Osteocyte (in vitro differentiated cells): ENCODE measurements at regions not wholly inside any gene's neighbourhood (a gene's known extent, or its start where the extent isn't known, plus 50 kb on each side); places are given as distances from the start of the nearest gene placed in this dataset.

Experiments used
- DNase-seq: peaks from one replicate; pipeline ENCODE4 v3.0.0; 2021; ENCODE audit warnings: mixed read lengths; ENCODE audit not compliant: unreplicated experiment; ENCODE audit errors: extremely low spot score
- H3K27ac Mint-ChIP-seq: one replicate; pipeline ENCODE4 v1.8.0; 2021; ENCODE audit warnings: mild to moderate bottlenecking, mixed read lengths; ENCODE audit not compliant: unreplicated experiment
- H3K27me3 Mint-ChIP-seq: one replicate; pipeline ENCODE4 v1.8.0; 2021; ENCODE audit warnings: mixed read lengths; ENCODE audit not compliant: unreplicated experiment
- H3K36me3 Mint-ChIP-seq: one replicate; pipeline ENCODE4 v1.8.0; 2021; ENCODE audit warnings: mixed read lengths; ENCODE audit not compliant: unreplicated experiment
- H3K4me1 Mint-ChIP-seq: one replicate; pipeline ENCODE4 v1.8.0; 2021; ENCODE audit warnings: mixed read lengths; ENCODE audit not compliant: unreplicated experiment
- H3K4me3 Mint-ChIP-seq: one replicate; pipeline ENCODE4 v1.8.0; 2021; ENCODE audit warnings: mild to moderate bottlenecking, moderate library complexity, mixed read lengths; ENCODE audit not compliant: unreplicated experiment
- H3K9me3 Mint-ChIP-seq: one replicate; pipeline ENCODE4 v1.8.0; 2021; ENCODE audit warnings: mixed read lengths; ENCODE audit not compliant: unreplicated experiment
- TF ChIP-seq, protein P1 (sequence below): fragments of 200-600 bp; sonication (generic); IDR thresholded peaks from 2 replicates; pipeline ENCODE4 v1.5.0; 2021; ENCODE audit warnings: antibody characterized with exemption, mild to moderate bottlenecking, moderate library complexity

DNA sequence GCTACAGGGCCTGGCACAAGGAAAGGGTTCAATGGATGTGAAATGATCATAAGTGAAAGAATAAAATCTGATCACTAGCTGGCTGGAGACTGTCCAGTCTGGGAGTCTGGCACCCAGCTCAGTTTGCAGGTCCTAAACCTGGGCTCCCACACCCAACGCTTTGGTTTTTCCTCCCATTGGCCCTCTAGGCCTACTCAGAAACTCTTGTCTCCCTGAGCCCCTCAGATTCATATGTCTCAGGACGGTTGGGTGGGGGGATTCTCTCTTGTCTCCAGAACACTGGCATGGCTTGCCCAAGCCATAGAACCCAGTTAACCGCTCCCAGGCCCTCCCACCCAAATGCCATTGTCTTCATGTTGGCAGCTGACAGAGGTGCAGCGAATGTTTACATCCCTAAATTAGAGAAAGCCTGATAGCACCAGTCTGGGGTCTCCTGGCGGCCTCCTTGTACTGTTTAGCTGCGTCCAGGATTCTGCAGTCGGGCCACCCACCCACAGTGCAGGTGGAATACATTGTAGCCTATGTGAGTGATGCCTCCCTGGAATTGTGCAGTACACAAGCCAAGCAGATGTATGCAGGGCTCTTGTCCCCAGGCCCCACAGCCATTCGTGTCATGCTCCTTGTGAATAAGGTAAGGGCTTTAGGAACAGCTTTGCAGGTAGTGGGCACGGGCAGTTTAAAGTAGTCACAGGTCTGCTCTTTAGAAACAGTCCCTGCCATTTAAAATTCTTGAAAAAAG is 266.3 kb downstream of the XXYLT1 start:
- peaks cover 3% of the 10 kb centered on the region for H3K9me3 Mint-ChIP-seq
- TF ChIP-seq, protein P1, sequence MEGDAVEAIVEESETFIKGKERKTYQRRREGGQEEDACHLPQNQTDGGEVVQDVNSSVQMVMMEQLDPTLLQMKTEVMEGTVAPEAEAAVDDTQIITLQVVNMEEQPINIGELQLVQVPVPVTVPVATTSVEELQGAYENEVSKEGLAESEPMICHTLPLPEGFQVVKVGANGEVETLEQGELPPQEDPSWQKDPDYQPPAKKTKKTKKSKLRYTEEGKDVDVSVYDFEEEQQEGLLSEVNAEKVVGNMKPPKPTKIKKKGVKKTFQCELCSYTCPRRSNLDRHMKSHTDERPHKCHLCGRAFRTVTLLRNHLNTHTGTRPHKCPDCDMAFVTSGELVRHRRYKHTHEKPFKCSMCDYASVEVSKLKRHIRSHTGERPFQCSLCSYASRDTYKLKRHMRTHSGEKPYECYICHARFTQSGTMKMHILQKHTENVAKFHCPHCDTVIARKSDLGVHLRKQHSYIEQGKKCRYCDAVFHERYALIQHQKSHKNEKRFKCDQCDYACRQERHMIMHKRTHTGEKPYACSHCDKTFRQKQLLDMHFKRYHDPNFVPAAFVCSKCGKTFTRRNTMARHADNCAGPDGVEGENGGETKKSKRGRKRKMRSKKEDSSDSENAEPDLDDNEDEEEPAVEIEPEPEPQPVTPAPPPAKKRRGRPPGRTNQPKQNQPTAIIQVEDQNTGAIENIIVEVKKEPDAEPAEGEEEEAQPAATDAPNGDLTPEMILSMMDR: no peak
- no peak overlapping the region for H3K27ac Mint-ChIP-seq
- H3K36me3 Mint-ChIP-seq: no peaks in the 10 kb centered on the region
- DNase-seq: peak; percentile 62
- H3K4me3 Mint-ChIP-seq: no peak overlapping the region
- peaks cover 61% of the 10 kb centered on the region for H3K27me3 Mint-ChIP-seq
- H3K4me1 Mint-ChIP-seq: peaks cover 21% of the 10 kb centered on the region

DNA sequence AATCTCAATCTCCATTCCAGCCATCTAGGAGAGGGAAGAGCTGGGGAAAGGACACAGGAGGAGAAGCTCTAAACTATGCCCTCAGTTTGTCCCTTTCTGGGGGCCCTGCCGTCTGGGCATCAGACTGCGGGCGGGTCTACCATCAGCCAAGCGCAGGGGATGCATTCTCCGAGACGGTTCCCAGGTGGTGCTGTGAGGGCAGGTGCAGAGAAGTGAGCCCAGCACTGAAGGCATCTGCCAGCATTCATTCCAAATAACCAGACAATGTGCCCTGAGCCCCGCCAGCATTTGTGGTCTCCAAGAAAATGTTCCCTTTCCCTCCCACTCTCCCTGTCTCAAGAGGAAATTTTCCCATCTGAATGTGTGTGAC is 265.7 kb downstream of the XXYLT1 start:
- TF ChIP-seq, protein P1: no peak
- DNase-seq: peak; percentile 73
- H3K4me1 Mint-ChIP-seq: peaks cover 21% of the 10 kb centered on the region
- H3K4me3 Mint-ChIP-seq: no peak overlapping the region
- peaks cover 3% of the 10 kb centered on the region for H3K9me3 Mint-ChIP-seq
- no peaks in the 10 kb centered on the region for H3K36me3 Mint-ChIP-seq
- peaks cover 56% of the 10 kb centered on the region for H3K27me3 Mint-ChIP-seq
- no peak overlapping the region for H3K27ac Mint-ChIP-seq

DNA sequence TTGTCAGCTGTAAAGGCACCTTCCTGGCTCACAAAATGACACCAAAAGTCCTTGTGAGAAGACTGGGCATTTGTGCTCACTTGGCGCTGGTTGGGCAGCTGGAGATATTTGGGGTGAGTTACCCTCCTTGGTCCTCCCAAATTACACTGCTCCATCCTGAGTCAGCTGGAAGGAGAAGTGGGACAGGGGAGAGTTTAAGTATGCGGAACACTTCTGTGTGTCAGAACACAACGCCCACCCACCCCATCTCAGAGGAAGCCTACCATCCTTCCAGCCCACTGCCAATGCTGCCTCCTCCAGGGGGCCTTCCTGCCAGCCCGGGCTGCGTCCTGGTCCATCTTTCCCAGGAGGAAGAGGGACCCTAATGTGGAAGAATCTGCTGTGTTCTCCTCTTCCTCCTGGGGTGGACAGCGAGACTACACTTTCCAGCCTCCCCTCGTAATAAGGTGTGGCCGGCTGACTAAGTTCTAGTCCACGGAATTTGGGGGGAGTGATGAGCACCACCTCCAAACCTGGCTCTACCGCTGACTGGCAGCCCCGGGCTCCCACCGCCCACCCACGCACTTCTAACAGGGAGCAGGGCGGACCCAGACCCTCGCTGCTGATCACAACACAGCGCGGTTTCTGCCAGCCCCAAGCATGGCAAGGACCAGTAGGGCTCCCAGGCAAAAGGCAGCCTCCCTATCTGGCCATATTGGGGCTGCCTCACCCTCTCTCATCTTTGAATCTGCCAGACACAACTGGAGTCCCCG is 265.0 kb downstream of the XXYLT1 start:
- peaks cover 21% of the 10 kb centered on the region for H3K4me1 Mint-ChIP-seq
- H3K27me3 Mint-ChIP-seq: peaks cover 52% of the 10 kb centered on the region
- no peak overlapping the region for H3K27ac Mint-ChIP-seq
- TF ChIP-seq, protein P1: no peak
- H3K9me3 Mint-ChIP-seq: peaks cover 3% of the 10 kb centered on the region
- DNase-seq: no peak
- no peaks in the 10 kb centered on the region for H3K36me3 Mint-ChIP-seq
- H3K4me3 Mint-ChIP-seq: no peak overlapping the region

DNA sequence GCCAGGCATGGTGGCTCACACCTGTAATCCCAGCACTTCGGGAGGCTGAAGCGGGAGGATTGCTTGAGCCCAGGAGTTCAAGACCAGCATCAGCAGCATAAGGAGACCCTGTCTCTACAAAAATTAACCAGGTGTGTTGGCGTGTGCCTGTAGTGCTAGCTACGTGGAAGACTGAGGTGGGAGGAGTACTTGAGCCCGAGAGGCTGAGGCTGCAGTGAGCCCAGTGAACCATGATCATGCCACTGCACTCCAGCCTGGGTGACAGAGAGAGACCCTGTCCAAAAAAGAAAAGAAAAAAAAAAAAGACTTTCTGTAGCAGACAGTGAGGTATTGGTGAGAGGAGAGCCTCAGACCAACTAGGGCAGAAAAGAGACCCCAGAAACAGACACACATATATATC is 263.8 kb downstream of the XXYLT1 start:
- DNase-seq: no peak
- Mint-ChIP-seq H3K36me3 (no peaks in the 10 kb centered on the region), H3K4me3 (no peak overlapping the region), H3K9me3 (peaks cover 3% of the 10 kb centered on the region), H3K27me3 (peaks cover 47% of the 10 kb centered on the region), H3K4me1 (peaks cover 15% of the 10 kb centered on the region), H3K27ac (no peak overlapping the region)
- TF ChIP-seq, protein P1: no peak

DNA sequence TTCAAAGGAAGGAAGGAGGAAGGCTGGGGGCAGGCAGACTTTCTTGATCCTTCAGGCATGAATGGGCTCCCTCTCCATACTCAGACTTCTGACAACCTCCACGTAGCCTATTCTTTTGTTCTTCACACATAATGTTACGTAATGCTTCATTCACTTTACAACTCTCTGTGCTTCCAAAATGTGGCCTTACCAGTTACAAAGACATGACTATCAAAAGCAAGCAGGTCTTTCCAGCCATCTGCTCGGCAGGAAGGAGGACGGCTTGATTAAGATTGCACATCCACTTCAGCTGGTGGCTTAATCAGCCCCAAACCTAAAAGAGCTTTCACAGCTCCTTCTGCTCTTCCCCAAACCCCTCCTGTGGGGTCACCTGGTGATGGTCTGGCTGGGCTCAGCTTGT is 263.2 kb downstream of the XXYLT1 start:
- Mint-ChIP-seq H3K27me3 (peaks cover 45% of the 10 kb centered on the region), H3K4me1 (peaks cover 8% of the 10 kb centered on the region), H3K27ac (no peak overlapping the region), H3K9me3 (peaks cover 3% of the 10 kb centered on the region), H3K36me3 (no peaks in the 10 kb centered on the region), H3K4me3 (no peak overlapping the region)
- TF ChIP-seq, protein P1: no peak
- no peak for DNase-seq
